Hematopoietic multipotent progenitor cell treated with erythropoietin and hydrocortisone succinate and interleukin-3 and kit ligand, for 6 days (in vitro differentiated cells): ENCODE measurements at regions not wholly inside any gene's neighbourhood (a gene's known extent, or its start where the extent isn't known, plus 50 kb on each side); places are given as distances from the start of the nearest gene placed in this dataset.

Experiments used
- DNase-seq: peaks from one replicate; pipeline ENCODE4 v3.0.0-alpha.2; 2015

- DNase-seq: no peak
Measured at GRCh38 chr4:155548173-155548572, 118.5 kb upstream of the GUCY1A1 start.

GRCh38 chr4:155546451-155546850 is 120.2 kb upstream of the GUCY1A1 start:
- DNase-seq: no peak

- no peak for DNase-seq
Measured at GRCh38 chr4:155545456-155545855, 121.2 kb upstream of the GUCY1A1 start.

GRCh38 chr4:155544547-155544946 is 122.1 kb upstream of the GUCY1A1 start:
- DNase-seq: no peak

- no peak for DNase-seq
Measured at GRCh38 chr4:155543126-155543765, 123.4 kb upstream of the GUCY1A1 start.

GRCh38 chr4:155542415-155542814 is 124.2 kb upstream of the GUCY1A1 start:
- no peak for DNase-seq

GRCh38 chr4:155541716-155542115 is 124.9 kb upstream of the GUCY1A1 start:
- no peak for DNase-seq

GRCh38 chr4:155540698-155541097 is 126.0 kb upstream of the GUCY1A1 start:
- DNase-seq: no peak

GRCh38 chr4:155539746-155540145 is 126.9 kb upstream of the GUCY1A1 start:
- DNase-seq: no peak

- no peak for DNase-seq
Measured at GRCh38 chr4:155535802-155536454, 130.7 kb upstream of the GUCY1A1 start.

GRCh38 chr4:155532373-155533085 is 134.1 kb upstream of the GUCY1A1 start:
- no peak for DNase-seq

GRCh38 chr4:155530857-155531256 is 135.8 kb upstream of the GUCY1A1 start:
- DNase-seq: no peak

- no peak for DNase-seq
Measured at GRCh38 chr4:155530290-155530689, 136.4 kb upstream of the GUCY1A1 start.

GRCh38 chr4:155529716-155530115 is 136.9 kb upstream of the GUCY1A1 start:
- no peak for DNase-seq

- peak; percentile 54 for DNase-seq
Measured at GRCh38 chr4:155529272-155529671, 137.4 kb upstream of the GUCY1A1 start.

- no peak for DNase-seq
Measured at GRCh38 chr4:155526452-155527169, 140.0 kb upstream of the GUCY1A1 start.

- no peak for DNase-seq
Measured at GRCh38 chr4:155524926-155525455, 141.7 kb upstream of the GUCY1A1 start.

GRCh38 chr4:155523358-155523757 is 143.3 kb upstream of the GUCY1A1 start:
- no peak for DNase-seq

- DNase-seq: no peak
Measured at GRCh38 chr4:155522201-155522600, 144.4 kb upstream of the GUCY1A1 start.

GRCh38 chr4:155521382-155521781 is 144.6 kb upstream of the MAP9 start:
- no peak for DNase-seq

- peak; percentile 35 for DNase-seq
Measured at GRCh38 chr4:155515444-155516075, 138.8 kb upstream of the MAP9 start.

GRCh38 chr4:155514628-155515027 is 137.9 kb upstream of the MAP9 start:
- DNase-seq: no peak

- no peak for DNase-seq
Measured at GRCh38 chr4:155512817-155513216, 136.1 kb upstream of the MAP9 start.
